ENCODE measurements at regions not wholly inside any gene's neighbourhood (a gene's known extent, or its start where the extent isn't known, plus 50 kb on each side); places are given as distances from the start of the nearest gene placed in this dataset.

DNA sequence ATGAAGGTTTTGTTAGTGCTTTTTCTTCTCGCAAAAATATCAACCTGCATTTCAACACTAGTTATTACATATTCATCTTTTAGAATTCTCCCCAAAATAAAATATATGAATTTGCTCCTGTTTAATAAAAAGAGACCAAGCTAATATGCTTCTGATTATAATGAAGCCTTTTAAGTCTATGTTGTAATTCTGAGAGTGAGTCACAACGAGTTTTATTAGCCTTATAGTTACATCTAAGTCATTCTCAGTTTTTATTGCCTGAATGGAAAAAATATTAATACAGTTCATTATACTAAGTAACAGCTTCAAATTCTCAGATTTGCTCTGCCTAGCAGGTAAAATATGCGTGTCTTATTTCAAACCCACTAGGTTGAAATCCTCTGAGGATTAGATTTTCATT is 152.4 kb upstream of the CELF2 start:
- DNase-seq = no peak
- no peaks in the 10 kb centered on the region for H3K27me3 Mint-ChIP-seq
- no peak overlapping the region for H3K4me3 Mint-ChIP-seq
- intact Hi-C loops (cut with micrococcal nuclease) = no loop called here
- H3K27ac Mint-ChIP-seq = no peak overlapping the region
- H3K4me1 Mint-ChIP-seq = no peaks in the 10 kb centered on the region
- H3K9me3 Mint-ChIP-seq = no peaks in the 10 kb centered on the region
- no peaks in the 10 kb centered on the region for H3K36me3 Mint-ChIP-seq (ENCODE audit: low read depth)

DNA sequence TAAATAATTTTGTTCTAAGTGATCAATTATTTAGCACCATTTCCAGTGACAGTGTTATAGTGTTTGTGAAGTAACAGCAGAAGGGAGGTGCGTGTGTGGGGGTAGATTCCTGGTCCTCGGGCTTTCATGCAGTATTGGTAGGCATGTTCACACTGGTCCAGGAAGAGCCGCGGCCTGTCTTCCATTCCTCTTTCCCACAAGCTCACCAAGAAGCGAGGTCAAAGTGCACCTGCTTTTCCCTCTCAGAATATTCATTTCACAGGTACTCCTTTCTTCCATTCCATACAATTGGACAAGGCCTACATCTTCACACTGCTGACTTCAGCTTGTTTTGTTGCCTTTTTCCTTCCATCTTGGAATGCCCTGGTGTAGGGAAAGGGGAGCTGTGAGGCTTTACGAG is 151.8 kb upstream of the CELF2 start:
- Mint-ChIP-seq H3K9me3 (no peaks in the 10 kb centered on the region), H3K4me1 (no peaks in the 10 kb centered on the region), H3K36me3 (ENCODE audit: low read depth) (no peaks in the 10 kb centered on the region), H3K27me3 (peaks cover 3% of the 10 kb centered on the region), H3K4me3 (no peak overlapping the region), H3K27ac (no peak overlapping the region)
- intact Hi-C loops (cut with micrococcal nuclease) = no loop called here
- DNase-seq = no peak

DNA sequence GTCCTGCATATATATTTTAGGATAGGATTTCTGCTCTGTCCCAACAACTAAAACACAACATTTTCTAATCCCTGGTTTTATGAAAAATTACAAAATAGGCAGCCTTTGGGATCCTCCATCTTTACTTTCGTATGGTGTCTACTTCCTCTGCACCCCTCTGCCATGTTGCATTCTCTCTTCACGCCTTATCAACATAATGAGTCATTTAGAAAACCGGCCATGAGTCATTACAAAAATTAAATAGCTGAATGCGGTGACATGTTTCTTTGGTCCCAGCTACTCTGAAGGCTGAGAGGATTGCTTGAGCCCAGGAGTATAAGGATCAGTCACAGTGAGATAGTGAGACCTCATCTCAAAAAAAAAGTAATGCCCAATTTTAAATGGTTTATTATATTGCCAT is 148.1 kb upstream of the CELF2 start:
- no peaks in the 10 kb centered on the region for H3K36me3 Mint-ChIP-seq (ENCODE audit: low read depth)
- no peaks in the 10 kb centered on the region for H3K4me1 Mint-ChIP-seq
- intact Hi-C loops (cut with micrococcal nuclease) = no loop called here
- peaks cover 11% of the 10 kb centered on the region for H3K27me3 Mint-ChIP-seq
- DNase-seq = no peak
- H3K27ac Mint-ChIP-seq = no peak overlapping the region
- H3K9me3 Mint-ChIP-seq = no peaks in the 10 kb centered on the region
- no peak overlapping the region for H3K4me3 Mint-ChIP-seq

DNA sequence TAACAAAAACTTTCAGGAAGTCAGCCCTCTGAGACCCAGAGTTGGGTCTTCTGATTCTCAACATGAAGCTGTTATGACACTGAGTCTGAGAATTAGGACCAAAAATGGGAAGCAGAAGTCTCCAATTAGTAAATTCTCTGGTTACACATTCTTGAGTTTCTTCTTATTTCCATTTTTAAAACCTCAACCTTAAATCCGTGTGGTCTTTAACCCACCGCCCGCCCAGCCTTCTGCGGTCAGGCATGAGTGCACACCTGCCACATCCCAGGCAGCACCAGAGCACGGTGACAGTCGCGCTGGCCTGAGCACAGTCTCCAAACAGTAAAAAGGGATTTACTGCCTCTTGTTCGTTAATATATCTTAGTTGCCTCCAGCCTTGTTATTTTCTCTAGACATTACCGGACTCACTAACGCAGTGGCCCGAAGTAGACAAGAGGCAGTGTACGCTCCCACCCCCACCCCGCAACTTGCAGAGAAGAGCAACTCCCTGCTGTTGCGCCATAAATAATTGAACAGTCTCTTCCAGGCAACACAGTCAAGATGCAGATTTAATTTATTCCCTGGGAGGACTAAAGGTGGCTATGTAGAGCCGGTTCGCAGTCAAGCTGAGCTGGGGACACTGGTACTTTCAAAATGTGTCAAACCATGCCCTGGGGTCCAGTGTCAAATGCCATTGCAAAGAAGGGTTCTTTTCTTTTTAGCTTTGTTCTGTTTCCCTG is 147.0 kb upstream of the CELF2 start:
- H3K4me1 Mint-ChIP-seq = no peaks in the 10 kb centered on the region
- no peak for DNase-seq
- H3K4me3 Mint-ChIP-seq = no peak overlapping the region
- no peaks in the 10 kb centered on the region for H3K9me3 Mint-ChIP-seq
- intact Hi-C loops (cut with micrococcal nuclease) = no loop called here
- H3K27me3 Mint-ChIP-seq = peaks cover 11% of the 10 kb centered on the region
- H3K36me3 Mint-ChIP-seq (ENCODE audit: low read depth) = no peaks in the 10 kb centered on the region
- no peak overlapping the region for H3K27ac Mint-ChIP-seq

DNA sequence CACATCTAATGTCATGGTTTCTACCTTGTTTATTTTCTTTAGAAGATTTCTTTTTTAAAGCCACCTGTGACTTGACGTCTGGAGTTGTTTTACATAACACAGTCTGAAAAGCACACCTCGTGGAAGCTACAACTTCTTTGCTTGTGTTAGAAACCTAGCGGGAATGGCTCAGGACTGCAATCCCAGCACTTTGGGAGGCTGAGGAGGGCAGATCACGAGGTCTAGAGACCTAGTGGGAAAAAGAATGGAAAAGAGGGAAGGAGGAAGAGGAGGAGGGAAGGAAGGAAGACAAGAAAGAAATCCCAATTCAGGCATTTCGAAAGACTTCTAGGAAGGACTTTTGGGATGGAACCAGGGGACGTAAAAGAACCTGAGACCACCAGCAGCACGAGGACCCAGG is 146.3 kb upstream of the CELF2 start:
- peaks cover 11% of the 10 kb centered on the region for H3K27me3 Mint-ChIP-seq
- no peak for DNase-seq
- no peaks in the 10 kb centered on the region for H3K4me1 Mint-ChIP-seq
- intact Hi-C loops (cut with micrococcal nuclease) = no loop called here
- no peak overlapping the region for H3K27ac Mint-ChIP-seq
- H3K36me3 Mint-ChIP-seq (ENCODE audit: low read depth) = no peaks in the 10 kb centered on the region
- H3K9me3 Mint-ChIP-seq = no peaks in the 10 kb centered on the region
- no peak overlapping the region for H3K4me3 Mint-ChIP-seq

DNA sequence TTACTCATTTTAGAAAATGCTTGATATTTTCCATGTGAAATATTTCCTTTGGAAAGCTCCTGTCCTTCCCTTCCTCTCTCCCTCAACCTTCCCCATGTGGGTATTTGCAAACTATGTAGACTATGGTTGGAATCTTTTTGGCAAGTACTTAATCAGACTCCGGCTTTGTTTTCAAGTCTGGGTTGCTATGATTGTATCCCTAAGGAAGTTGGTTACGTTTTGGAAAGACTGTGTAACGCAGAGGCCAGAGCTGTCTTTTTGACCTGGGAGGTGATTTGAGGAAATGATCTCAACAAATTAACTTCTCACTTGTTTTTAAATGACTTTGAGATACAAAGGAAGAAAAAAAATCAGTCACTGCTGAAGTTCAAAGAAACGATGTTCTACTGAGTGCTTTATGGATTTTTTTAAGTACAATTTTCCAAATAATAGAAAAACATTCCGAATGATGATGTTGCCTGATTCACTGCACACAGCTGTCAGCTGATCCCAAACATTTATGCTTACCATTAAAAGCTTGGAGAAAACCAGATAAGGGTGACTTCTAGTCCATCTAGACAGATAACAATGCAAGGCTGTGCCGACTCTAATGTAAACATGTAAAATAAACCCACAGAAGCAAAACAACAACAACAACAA is 145.5 kb upstream of the CELF2 start:
- H3K9me3 Mint-ChIP-seq = no peaks in the 10 kb centered on the region
- no peaks in the 10 kb centered on the region for H3K4me1 Mint-ChIP-seq
- H3K36me3 Mint-ChIP-seq (ENCODE audit: low read depth) = no peaks in the 10 kb centered on the region
- H3K27ac Mint-ChIP-seq = no peak overlapping the region
- peaks cover 11% of the 10 kb centered on the region for H3K27me3 Mint-ChIP-seq
- intact Hi-C loops (cut with micrococcal nuclease) = no loop called here
- no peak for DNase-seq
- no peak overlapping the region for H3K4me3 Mint-ChIP-seq

DNA sequence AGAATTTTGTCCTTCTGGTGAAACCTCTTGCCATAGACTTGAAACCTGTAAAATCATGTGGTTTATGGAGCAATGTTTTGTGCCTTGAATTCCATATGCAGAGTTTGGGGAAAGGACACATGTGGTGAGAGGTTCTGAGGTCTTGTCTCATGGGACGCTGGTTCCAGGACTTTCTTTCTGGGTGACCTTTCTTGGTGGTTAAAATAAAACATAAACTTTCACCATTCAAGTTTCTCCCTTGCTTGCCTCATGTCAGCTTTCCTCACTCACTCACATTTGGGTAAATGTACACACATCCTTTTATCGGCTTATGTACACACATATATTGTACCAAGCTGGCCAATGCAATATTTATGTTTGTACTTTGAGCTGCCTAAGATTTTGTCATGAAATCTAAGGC is 144.9 kb upstream of the CELF2 start:
- H3K4me3 Mint-ChIP-seq = no peak overlapping the region
- no peak for DNase-seq
- intact Hi-C loops (cut with micrococcal nuclease) = no loop called here
- H3K27ac Mint-ChIP-seq = no peak overlapping the region
- no peaks in the 10 kb centered on the region for H3K4me1 Mint-ChIP-seq
- H3K27me3 Mint-ChIP-seq = peaks cover 11% of the 10 kb centered on the region
- no peaks in the 10 kb centered on the region for H3K36me3 Mint-ChIP-seq (ENCODE audit: low read depth)
- H3K9me3 Mint-ChIP-seq = no peaks in the 10 kb centered on the region

DNA sequence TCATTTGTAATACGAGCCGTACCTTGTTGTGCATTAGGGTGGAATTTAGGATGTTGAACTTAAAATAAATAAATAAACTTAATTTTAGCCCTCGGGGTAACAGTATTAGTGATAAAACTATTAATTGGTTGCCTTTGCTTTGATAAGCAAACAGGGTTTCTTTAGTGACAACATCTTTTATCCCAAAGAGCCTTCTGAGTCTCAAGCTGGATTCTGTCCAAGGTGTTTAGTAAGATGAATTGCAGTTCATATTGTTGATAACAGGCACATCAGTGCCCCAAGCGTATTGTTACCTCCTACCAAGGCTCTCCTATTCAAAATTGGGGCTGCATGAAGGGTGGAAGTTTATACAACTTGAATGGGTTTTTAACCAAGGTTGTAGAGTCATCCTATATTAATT is 144.4 kb upstream of the CELF2 start:
- intact Hi-C loops (cut with micrococcal nuclease) = no loop called here

DNA sequence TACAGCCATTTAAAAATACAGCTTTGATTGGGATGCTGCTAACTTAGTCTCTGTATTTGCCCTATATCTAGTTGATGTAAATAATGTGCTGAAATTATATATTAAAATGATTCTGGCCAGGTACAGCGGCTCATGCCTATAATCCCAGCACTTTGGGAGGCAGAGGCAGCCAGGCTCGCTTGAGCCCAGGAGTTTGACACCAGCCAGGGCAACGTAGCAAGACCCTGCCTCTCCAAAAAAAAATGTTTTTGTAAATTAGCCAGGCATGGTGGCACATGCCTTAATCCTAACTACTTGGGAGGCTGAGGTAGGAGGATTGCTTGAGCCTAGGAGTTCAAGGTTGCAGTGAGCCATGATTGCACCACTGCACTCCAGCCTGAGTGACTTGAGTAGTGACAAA is 143.8 kb upstream of the CELF2 start:
- Mint-ChIP-seq H3K9me3 (no peaks in the 10 kb centered on the region), H3K4me1 (no peaks in the 10 kb centered on the region), H3K27ac (no peak overlapping the region), H3K27me3 (peaks cover 11% of the 10 kb centered on the region), H3K4me3 (no peak overlapping the region), H3K36me3 (ENCODE audit: low read depth) (no peaks in the 10 kb centered on the region)
- intact Hi-C loops (cut with micrococcal nuclease) = no loop called here
- no peak for DNase-seq

More for the DNA sequence above, 144.4 kb upstream of the CELF2 start:
- DNase-seq = no peak
- H3K9me3 Mint-ChIP-seq = no peaks in the 10 kb centered on the region
- peaks cover 11% of the 10 kb centered on the region for H3K27me3 Mint-ChIP-seq
- no peaks in the 10 kb centered on the region for H3K36me3 Mint-ChIP-seq (ENCODE audit: low read depth)
- H3K4me1 Mint-ChIP-seq = no peaks in the 10 kb centered on the region
- no peak overlapping the region for H3K4me3 Mint-ChIP-seq
- no peak overlapping the region for H3K27ac Mint-ChIP-seq

DNA sequence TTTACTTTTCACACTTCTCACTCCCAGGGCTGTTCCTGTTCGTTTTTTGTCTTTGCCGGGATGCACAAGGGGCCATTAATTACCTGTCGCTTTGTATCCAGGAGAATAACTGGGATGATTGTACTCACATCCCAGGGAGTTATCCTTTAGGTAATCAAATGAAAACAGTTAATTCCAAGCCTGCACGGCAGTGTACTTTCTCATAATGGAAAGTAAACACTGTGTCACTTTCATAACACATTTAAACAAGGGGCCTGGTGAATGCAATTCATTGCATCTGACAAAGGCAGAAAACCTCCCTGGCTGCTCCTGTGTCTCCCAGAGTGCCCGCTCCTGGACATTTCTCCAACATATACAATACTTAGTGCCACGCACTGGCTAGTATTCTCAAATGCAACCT is 138.7 kb upstream of the CELF2 start:
- intact Hi-C loops (cut with micrococcal nuclease) = no loop called here
- Mint-ChIP-seq H3K4me1 (no peaks in the 10 kb centered on the region), H3K4me3 (no peak overlapping the region), H3K36me3 (ENCODE audit: low read depth) (no peaks in the 10 kb centered on the region), H3K9me3 (peaks cover 4% of the 10 kb centered on the region), H3K27me3 (peaks cover 3% of the 10 kb centered on the region), H3K27ac (no peak overlapping the region)
- no peak for DNase-seq

DNA sequence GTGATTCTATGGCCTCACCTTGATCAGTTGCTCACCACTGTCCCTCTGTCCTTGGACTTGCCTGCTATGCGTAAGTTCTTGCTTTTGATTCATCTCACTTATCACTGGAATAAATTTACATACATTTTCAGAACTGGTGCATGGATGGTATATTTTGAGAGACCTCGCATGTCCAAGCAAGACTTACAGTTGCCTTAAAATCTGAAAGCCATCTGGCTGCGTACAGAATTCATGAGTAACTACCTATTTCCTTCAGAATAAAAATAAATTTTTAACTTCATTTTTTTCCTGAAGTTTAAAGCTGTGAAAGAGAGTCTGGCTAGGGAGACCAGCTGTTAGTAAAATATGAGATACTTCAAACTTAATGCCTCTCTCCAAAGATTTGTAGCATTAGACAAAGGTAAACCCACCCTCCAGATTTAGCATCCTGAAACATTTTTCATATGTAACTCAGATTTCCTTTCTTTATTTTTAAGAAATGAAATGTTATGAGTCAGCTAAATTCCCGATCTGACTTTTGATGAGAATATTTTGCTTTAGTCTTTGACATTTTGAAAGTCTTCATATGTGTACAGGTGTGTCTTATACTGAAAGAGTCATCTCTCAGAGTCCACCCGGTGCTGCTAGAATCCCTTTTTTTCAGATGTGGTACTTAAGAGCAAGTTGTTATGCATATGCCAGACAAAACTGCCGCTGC is 136.4 kb upstream of the CELF2 start:
- Mint-ChIP-seq H3K36me3 (ENCODE audit: low read depth) (no peaks in the 10 kb centered on the region), H3K4me1 (no peaks in the 10 kb centered on the region), H3K9me3 (peaks cover 4% of the 10 kb centered on the region), H3K27ac (no peak overlapping the region), H3K4me3 (no peak overlapping the region), H3K27me3 (peaks cover 3% of the 10 kb centered on the region)
- no peak for DNase-seq
- intact Hi-C loops (cut with micrococcal nuclease) = no loop called here

DNA sequence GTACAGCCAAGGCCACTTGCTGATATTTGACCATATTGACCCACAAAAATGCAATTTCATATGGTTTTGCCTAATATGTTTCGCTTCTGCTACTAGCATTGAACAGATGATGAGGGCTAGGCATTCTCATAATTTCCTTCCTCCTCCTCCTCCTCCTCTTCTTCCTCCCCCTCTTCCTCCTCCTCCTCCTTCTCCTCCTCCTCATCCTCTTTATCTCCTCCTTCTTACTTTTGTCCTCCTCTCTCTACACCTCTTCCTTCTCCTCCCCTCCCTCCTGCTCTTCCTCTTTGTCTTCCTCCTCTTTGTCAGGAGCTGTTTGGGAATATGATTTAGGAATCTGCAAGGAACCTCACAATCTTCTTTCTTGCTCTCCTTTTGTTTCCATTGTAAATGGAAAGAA is 133.9 kb upstream of the CELF2 start:
- H3K9me3 Mint-ChIP-seq = peaks cover 4% of the 10 kb centered on the region
- H3K36me3 Mint-ChIP-seq (ENCODE audit: low read depth) = no peaks in the 10 kb centered on the region
- peaks cover 5% of the 10 kb centered on the region for H3K27me3 Mint-ChIP-seq
- no peak overlapping the region for H3K27ac Mint-ChIP-seq
- intact Hi-C loops (cut with micrococcal nuclease) = no loop called here
- DNase-seq = no peak
- H3K4me1 Mint-ChIP-seq = no peaks in the 10 kb centered on the region
- H3K4me3 Mint-ChIP-seq = no peak overlapping the region

DNA sequence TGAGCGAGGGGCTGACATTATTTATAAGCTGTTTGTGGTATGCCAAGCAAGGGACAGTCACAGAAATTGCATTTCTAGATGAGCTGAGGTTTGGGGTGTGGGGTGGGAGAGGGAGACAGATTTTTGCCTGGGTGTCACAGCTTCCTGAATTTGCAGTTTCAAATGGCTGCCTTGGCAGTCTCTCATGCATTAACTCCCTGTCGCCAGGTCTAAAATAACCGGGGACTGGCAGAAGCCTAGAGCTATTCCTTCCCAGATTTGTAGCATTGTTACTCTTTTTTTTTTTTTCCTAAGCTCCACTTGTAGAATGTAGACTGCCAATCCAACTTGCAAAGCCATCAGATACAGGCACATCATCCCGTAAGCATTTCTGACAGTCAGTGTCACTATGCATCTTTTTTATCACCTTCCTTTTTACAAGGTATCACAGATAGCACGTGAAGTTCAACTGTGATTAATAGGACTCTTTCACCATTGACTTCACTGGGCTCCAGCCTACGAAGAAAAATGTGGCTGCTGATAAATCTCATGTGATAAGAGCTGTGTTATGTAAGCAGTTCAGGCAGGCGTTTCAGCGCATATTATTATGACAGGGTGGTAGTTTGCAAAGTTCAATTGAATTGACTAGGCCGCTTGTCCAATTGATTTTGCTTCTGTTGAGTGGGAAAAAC is 130.7 kb upstream of the CELF2 start:
- no peak overlapping the region for H3K4me3 Mint-ChIP-seq
- peaks cover 4% of the 10 kb centered on the region for H3K27me3 Mint-ChIP-seq
- no peaks in the 10 kb centered on the region for H3K4me1 Mint-ChIP-seq
- no peaks in the 10 kb centered on the region for H3K36me3 Mint-ChIP-seq (ENCODE audit: low read depth)
- no peak overlapping the region for H3K27ac Mint-ChIP-seq
- intact Hi-C loops (cut with micrococcal nuclease) = no loop called here
- no peak for DNase-seq
- H3K9me3 Mint-ChIP-seq = peaks cover 3% of the 10 kb centered on the region

All from activated CD4-positive, alpha-beta T cell treated with anti-CD3 and anti-CD28 coated beads, Interleukin-2, amount 10 ng/mL, durations not matched to agents 24 days and 14 days (primary cell).